Esophagus (tissue), 2 donors: ENCODE measurements at regions not wholly inside any gene's neighbourhood (a gene's known extent, or its start where the extent isn't known, plus 50 kb on each side); places are given as distances from the start of the nearest gene placed in this dataset.

Experiments used
- H3K27ac ChIP-seq, 2 donors: one replicate each; pipeline ENCODE4 v1.5.1; 2013; ENCODE audit warnings: low read depth in 2 of 2, mild to moderate bottlenecking in 2 of 2, inconsistent platforms in 1 of 2, low read length in 1 of 2, moderate library complexity in 1 of 2
- H3K27me3 ChIP-seq, 2 donors: one replicate each; pipeline ENCODE4 v1.6.1; 2013; ENCODE audit warnings: low read length in 2 of 2, control low read depth in 1 of 2, mild to moderate bottlenecking in 1 of 2; ENCODE audit not compliant: insufficient read depth in 2 of 2, control insufficient read depth in 1 of 2
- H3K36me3 ChIP-seq, 2 donors: one replicate each; pipeline ENCODE4 v1.6.1; 2013; ENCODE audit warnings: low read length in 1 of 2; ENCODE audit not compliant: control insufficient read depth in 2 of 2, insufficient read depth in 2 of 2
- H3K4me1 ChIP-seq, 2 donors: one replicate each; pipeline ENCODE4 v1.6.1; 2013; ENCODE audit warnings: low read length in 1 of 2; ENCODE audit not compliant: control insufficient read depth in 2 of 2, insufficient read depth in 2 of 2
- H3K4me3 ChIP-seq, 2 donors: one replicate each; pipeline ENCODE4 v1.5.1; 2013; ENCODE audit warnings: low read length in 2 of 2, mild to moderate bottlenecking in 2 of 2, low read depth in 1 of 2, moderate library complexity in 1 of 2
- H3K9me3 ChIP-seq, 2 donors: one replicate each; pipeline ENCODE4 v1.6.1; 2013; ENCODE audit warnings: mild to moderate bottlenecking in 2 of 2, low read depth in 1 of 2, low read length in 1 of 2, moderate library complexity in 1 of 2; ENCODE audit not compliant: control insufficient read depth in 2 of 2, insufficient read depth in 1 of 2
- WGBS, 2 donors: extraction: QIAGEN DNeasy Blood & Tissue Kit; methylation state at CpG; one replicate each; pipeline ENCODE4 v1.1.7; 2013; 5-methylcytosine and 5-hydroxymethylcytosine counted together
- donor health status: healthy with polysubstance abuse.
- donor health status: Bipolar disorder and iron deficiency.

DNA sequence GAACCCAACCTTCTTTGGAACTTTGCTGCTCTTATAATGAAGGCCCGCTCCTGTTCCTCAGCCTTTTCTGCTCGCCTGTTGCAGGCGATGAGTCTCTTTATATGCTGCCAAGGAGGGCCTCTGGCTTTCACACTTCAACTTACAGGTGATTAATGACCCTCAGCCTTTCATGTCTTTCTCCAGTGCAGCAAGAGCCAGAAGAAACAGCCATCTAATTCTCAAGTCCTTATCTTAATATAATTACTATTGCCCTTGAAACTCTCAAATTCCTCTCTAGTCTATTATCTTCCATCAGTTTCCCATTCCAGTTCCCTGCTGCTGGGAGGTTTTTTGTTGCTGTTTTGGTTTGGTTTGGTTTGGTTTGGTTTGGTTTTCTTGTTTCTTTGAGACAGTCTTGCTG is 121.8 kb upstream of the MED13 start:
- 51 to 52% methylated on average over 3 of the region's 3 CpGs for WGBS, 2 donors
- Histone ChIP-seq H3K27me3 (no peaks in the 10 kb centered on the region), H3K36me3 (no peaks in the 10 kb centered on the region), H3K9me3 (no peaks in the 10 kb centered on the region), H3K4me3 (no peak overlapping the region), H3K4me1 (no peaks in the 10 kb centered on the region), H3K27ac (no peak overlapping the region)

DNA sequence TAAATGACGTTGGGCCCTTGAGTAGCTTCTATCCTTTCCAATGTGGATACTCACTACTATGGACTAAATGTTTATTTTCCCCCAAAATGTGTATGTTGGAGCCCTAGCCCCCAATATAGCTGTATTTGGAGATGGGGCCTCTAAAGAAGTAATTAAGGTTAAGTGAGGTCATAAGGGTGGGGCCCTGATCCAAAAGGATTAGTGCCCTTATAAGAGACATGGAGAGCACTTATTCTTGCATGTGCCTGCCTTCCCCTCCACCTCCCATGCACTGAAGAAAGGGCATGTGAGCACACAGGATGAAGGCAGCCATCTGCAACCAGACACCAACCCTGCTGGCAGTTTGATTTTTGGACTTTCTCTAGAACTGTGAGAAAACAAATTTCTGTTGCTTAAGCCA is 115.7 kb upstream of the MED13 start:
- H3K4me3 ChIP-seq: no peak overlapping the region
- H3K9me3 ChIP-seq: peaks cover 6% of the 10 kb centered on the region in 2 donors
- whole genome bisulfite sequencing, 2 donors: 84 to 90% methylated on average over 1 of the region's 1 CpG
- H3K27me3 ChIP-seq: no peaks in the 10 kb centered on the region
- H3K27ac ChIP-seq: no peak overlapping the region
- no peaks in the 10 kb centered on the region for H3K4me1 ChIP-seq
- no peaks in the 10 kb centered on the region for H3K36me3 ChIP-seq

DNA sequence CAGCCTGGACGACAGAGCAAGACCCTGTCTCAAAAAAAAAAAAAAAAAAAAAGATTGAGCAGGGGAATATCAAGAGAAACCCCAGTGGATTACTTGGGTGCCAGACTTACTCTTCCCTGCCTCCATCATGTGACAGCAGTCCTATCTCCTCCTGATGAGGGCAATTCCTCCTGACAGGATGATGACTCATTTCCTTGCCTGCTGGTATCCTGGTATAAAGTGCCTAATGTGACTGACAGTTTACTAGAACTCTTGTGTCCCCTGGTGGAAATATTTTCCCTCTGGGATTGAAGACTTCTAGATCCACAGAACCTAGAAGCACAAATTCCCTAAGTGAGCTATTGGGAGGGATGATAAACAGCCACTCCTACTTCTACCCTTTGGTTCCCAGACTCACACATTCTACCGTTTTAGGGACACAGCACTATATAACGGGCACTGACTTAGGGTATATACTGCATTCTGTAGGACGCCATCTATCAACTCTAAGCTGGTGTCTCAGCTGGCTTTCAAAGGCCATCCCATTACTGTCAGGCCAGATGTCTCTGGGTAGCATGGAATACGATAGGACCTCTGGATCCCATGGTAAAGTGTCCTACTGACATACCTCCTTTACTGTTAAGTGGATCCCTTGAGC is 114.6 kb upstream of the MED13 start:
- Histone ChIP-seq H3K27me3 (no peaks in the 10 kb centered on the region), H3K4me3 (no peak overlapping the region), H3K9me3 (peaks cover 6% of the 10 kb centered on the region in 2 donors), H3K36me3 (no peaks in the 10 kb centered on the region), H3K27ac (no peak overlapping the region), H3K4me1 (no peaks in the 10 kb centered on the region)
- WGBS, 2 donors: 88 to 90% methylated on average over 5 of the region's 5 CpGs

DNA sequence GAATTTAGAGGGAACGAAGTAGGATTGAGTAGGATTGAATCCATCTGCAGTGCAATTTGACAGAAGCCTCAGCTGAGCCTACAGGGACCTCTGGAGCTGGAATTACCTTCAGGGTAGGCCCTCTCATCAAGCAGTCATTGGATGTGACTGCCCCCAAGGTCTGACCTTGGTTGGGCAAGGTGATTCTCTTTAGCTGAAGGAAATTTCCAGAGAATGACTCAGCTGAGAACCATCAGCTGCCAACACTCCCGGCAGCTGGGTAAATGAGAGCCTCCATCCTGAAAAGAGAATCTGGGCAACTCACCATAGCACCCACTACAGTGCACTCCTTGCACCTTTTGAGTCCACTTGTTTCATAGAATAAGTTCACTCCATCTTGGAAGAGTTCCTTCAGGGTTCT is 113.5 kb upstream of the MED13 start:
- H3K4me3 ChIP-seq: no peak overlapping the region
- H3K36me3 ChIP-seq: no peaks in the 10 kb centered on the region
- WGBS, 2 donors: 71 to 76% methylated on average over 2 of the region's 2 CpGs
- H3K27me3 ChIP-seq: no peaks in the 10 kb centered on the region
- peaks cover 6% of the 10 kb centered on the region in 2 donors for H3K9me3 ChIP-seq
- H3K27ac ChIP-seq: no peak overlapping the region
- H3K4me1 ChIP-seq: no peaks in the 10 kb centered on the region

DNA sequence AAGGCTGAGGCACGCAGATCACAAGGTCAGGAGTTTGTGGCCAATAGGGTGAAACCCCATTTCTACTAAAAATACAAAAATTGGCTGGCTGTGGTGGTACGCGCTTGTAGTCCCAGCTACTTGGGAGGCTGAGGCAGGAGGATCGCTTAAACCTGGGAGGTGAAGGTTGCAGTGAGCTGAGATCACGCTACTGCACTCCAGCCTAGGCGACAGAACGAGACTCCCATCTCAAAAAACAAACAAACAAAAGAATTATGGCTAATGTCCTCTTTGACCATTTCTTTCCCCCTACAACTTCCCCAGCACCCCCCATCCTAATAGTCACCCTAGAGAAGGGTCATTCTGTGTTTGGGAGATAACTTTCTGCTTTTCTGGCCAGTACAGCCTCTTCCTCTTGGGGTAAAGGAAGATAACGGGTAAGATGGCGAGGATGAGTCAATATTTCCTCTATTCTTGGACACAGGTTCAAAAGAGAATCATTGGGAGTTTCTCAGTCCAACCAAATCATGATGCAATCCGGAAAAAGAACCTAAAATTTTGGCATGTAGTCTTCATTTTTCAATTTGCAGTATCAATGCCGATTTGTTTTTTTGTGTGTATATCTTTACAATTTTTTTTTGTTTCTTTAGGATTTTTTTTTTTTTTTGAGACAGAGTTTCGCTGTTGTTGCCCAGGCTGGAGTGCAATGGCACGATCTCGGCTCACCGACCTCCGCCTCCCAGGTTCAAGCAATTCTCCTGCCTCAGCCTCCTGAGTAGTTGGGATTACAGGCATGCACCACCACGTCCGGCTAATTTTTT is 107.6 kb upstream of the MED13 start:
- no peaks in the 10 kb centered on the region for H3K36me3 ChIP-seq
- WGBS, 2 donors: 88% methylated on average over 18 of the region's 18 CpGs

DNA sequence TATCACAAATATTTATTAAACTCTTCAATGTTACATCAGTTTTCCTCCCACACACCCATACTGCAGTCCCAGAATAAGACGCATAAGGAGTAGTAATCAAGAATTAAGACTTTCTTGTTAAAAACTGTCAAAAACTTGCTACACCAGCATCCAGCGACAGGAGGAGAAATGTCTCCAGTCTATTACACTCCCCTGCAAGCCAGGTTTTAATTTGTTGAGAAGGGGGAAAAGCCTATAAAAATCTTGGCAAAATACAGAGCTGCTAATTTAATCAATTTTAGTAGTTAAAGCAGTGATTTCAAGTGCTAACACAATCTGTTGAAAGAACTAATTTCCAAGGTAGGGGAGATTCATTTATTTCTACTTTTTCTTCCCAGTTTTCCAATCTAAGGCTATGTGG is 102.0 kb upstream of the MED13 start:
- no peaks in the 10 kb centered on the region for H3K27me3 ChIP-seq
- H3K36me3 ChIP-seq: no peaks in the 10 kb centered on the region
- H3K27ac ChIP-seq: no peak overlapping the region
- WGBS, 2 donors: 93 to 97% methylated on average over 2 of the region's 2 CpGs
- no peak overlapping the region for H3K4me3 ChIP-seq
- no peaks in the 10 kb centered on the region for H3K9me3 ChIP-seq
- no peaks in the 10 kb centered on the region for H3K4me1 ChIP-seq

More for the DNA sequence above, 107.6 kb upstream of the MED13 start:
- no peaks in the 10 kb centered on the region for H3K27me3 ChIP-seq
- H3K4me1 ChIP-seq: no peaks in the 10 kb centered on the region
- H3K9me3 ChIP-seq: no peaks in the 10 kb centered on the region
- no peak overlapping the region for H3K4me3 ChIP-seq
- H3K27ac ChIP-seq: no peak overlapping the region

DNA sequence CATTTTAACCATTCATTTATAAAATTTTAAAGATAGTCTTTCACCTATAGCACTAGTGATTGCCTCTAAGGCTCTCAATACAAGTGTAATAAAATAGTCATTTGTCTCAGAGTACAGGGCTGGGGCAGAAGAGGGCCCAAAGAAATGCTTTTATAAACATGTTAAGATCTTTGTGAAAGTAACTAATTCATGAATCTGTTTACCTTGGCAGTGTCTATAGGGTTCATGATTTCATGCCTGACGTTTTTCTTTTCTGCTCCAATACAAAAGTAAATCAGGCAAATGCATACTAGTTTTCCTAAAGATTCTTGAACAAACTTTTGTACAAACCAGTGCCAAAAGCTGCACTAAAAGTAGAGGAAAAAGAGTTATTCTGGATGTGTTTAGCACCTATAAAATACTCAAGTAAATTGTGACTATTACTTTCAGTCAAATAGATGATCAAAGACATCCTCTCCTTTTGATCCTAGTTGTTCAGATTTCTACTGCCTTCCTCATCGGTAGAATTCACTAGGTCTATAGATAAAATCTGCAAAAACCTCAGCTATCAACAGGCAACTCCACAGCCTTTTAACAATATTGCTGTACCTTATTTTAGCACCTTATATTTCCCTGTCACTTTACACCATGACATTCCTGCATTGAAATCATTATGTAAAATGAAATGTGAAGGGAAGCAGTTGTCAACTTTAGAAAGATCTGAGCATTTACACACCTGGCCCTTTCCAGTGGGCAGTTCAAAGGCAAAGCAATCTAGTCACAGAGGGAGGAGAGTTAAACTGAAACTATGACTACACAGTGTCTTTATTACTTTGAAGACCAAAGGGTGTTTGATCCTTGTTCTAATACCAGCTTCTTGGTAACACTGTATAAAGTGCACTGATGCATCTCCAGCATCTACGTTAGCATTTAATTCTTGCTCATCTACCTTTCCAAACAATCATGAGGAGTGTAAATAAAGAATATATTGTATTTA is 100.0 kb upstream of the MED13 start:
- Histone ChIP-seq H3K9me3 (no peaks in the 10 kb centered on the region), H3K4me3 (no peak overlapping the region), H3K27me3 (no peaks in the 10 kb centered on the region), H3K4me1 (no peaks in the 10 kb centered on the region), H3K27ac (no peak overlapping the region), H3K36me3 (no peaks in the 10 kb centered on the region)
- WGBS, 2 donors: 27 to 32% methylated on average over 3 of the region's 3 CpGs

DNA sequence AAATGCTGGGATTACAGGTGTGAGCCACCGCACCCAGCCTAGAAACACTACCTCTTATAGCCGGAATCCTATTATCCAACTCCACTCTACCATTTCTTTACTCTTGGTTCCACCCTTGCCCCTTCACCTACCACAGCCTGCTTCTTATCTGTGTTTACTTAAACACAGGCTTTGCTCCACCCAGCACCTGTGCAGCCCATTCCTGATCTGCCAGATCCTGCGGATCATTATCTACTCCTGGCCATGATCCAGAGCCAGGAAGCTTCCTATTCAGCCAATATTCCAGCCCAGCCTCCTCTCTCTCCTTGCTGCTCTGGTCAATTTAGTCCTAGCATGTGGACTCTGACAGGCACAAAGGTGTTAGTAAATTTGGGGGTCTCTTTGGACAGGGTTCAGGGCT is 98.8 kb upstream of the MED13 start:
- Histone ChIP-seq H3K27ac (no peak overlapping the region), H3K4me1 (no peaks in the 10 kb centered on the region), H3K9me3 (no peaks in the 10 kb centered on the region), H3K36me3 (no peaks in the 10 kb centered on the region), H3K27me3 (no peaks in the 10 kb centered on the region), H3K4me3 (no peak overlapping the region)
- 52 to 64% methylated on average over 3 of the region's 3 CpGs for WGBS, 2 donors

DNA sequence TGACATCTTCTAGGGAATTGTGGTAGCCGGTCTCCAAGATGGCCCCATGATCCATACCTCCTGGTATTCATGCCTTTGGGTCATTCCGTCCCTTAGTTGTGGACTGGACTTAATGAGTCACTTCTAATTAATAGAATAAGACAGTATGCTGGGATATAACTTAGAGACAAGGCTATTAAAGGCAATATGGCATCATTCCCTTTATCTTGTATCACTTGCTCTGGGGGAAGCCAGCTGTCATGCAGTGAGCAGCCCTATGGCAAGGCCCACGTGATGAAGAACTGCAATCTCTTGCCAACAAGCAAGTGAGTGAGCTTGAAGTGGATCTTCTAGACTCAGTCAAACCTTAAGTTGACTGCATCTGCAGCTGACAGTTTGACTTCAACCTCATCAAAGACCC is 97.8 kb upstream of the MED13 start:
- no peaks in the 10 kb centered on the region for H3K4me1 ChIP-seq
- WGBS, 2 donors: 83 to 86% methylated on average over 3 of the region's 3 CpGs
- no peak overlapping the region for H3K4me3 ChIP-seq
- no peaks in the 10 kb centered on the region for H3K27me3 ChIP-seq
- no peaks in the 10 kb centered on the region for H3K36me3 ChIP-seq
- no peak overlapping the region for H3K27ac ChIP-seq
- no peaks in the 10 kb centered on the region for H3K9me3 ChIP-seq
